Suppressor macrophage treated with lipopolysaccharide for 1 hour (primary cell): ENCODE measurements at regions not wholly inside any gene's neighbourhood (a gene's known extent, or its start where the extent isn't known, plus 50 kb on each side); places are given as distances from the start of the nearest gene placed in this dataset.

Source experiments
- DNase-seq, 3 donors: peaks; one replicate each; pipeline ENCODE4 v3.0.0-alpha.2; 2020 to 2022

DNA sequence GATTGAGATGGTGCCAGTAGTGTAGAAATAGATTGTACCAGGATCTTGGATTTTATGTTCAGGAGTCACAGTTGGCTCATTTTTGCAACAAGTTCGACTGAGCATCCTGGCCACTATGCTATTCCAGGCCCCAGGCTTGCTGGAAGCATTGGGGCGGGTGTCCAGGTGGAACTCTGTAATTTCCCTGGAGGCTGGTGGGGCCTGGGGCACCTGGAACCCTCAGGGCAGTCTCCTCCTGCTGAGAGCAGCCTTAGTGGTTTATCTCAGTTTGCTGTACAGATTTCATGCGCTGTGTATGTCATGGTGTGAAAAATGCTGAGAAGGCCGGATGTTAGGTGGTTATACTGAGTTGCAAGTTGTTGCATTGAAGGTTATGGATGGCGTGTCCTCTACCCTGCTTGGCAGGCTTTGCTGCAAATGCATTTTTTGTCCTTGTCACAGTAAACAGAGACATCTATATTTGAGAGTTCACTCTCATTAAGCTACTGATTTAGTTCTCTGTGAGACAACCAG lies 135.1 kb upstream of the MYLIP start:
- DNase-seq: no peak

DNA sequence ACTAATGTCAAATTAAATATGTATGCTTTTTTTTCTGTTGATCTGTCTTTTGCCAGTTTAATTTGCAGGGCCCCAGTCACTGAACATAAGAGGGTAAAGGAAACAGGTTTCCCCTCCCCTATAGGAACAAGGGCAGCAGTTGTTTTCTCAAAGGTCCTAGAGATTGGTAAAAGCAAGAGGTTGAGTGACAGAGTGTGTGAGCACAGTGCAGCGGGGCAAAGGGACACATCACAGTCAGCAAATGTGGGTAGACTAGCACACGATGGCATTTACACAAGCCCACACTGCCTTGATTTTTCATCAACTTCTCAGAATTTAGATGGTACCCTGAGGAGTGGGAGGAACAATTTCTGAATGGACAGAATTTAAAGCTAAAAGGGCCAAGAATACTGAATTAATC lies 138.7 kb upstream of the MYLIP start:
- DNase-seq: no peak

DNA sequence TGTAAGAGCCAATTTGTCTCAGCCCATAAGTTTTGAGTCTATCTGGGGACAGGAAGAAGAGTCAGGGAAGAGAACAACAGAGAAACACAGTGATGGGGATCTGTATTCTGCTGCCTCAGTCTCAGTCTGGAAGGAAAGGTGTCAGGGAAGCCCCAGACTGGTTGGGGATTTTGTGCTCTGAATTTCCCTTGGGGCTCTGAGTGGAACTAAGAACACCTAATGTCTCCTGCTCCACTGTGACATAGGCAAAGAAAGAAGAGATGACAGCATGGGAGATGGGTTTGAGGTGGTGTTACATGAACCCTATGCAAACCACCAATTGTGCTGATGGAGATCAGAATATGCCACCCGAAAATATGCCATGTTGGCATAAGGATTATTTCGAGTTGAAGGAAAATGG lies 139.5 kb upstream of the MYLIP start:
- peak in 1 of 3 donors; percentile 20 for DNase-seq

DNA sequence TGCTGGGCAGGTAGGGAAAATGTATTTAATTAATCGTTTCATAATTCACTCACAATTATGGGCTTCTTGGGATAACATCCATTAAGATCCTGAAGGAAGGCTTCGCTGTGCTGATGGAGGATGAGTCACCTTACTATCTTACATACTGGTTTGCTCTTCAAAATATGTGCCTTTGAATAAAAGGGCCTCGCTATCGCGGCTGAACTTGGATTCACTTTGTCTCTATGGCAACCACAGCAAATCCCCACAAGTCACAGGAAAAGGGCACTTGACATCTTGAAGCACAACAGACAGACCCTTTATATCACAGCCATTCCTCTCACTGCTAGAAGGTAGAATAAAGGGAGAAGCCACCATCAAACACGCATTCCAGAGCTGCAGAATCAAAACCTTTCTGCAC lies 141.3 kb upstream of the MYLIP start:
- DNase-seq: no peak

DNA sequence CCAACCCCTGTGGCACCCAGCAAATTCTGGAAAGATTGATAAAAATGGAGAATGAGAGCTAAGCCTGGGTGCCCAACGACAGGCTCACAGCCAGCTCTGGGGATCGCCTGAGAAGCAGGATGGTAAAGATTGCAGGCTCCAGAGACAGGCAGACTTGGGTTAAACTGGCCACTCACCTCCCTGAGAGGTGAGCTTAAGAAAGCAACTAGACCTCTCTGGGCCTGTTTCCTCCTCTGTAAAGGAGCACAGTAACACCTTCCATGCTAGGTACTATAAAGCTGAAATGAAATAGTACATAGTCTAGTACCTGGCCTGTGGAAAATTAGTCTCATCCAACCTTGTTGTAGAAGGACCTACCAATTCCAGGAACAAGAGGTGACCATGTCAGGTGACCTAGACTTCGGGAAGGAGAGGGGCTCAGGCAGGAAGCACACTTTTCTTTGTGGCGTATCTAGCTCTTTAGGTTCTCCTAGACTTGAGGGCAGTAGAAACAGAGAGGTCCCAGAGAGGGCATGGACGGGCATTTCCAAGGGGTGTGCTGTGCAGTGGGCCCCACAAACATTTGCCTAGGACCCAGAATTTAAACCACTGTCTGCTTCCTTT lies 142.8 kb upstream of the MYLIP start:
- DNase-seq: no peak

DNA sequence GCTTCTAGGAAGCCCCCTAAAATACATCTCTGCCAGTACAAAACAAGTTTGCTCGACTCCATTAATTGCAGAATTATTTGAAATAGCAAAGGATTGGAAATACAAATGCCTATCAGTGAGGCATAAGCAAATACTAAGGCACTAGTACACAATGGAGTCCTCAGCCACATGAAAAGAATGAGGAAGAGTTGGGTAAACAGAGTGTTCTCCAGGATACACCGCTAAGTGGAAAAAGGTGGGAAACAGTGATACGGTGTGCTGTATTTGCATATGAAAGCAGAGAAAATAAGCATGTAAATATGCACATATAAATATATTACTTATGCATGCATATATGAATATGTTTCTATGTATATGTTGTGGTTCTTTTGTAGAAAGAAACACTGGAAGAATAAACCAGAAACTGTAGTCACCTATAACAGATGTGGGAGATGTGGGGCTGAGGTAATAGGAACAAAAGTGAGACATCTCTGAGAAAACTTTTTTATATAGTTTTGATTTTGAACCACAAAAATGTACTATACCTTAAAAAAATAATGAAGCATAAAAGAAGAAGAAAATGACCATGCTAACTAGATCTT lies 143.4 kb upstream of the MYLIP start:
- DNase-seq: no peak

DNA sequence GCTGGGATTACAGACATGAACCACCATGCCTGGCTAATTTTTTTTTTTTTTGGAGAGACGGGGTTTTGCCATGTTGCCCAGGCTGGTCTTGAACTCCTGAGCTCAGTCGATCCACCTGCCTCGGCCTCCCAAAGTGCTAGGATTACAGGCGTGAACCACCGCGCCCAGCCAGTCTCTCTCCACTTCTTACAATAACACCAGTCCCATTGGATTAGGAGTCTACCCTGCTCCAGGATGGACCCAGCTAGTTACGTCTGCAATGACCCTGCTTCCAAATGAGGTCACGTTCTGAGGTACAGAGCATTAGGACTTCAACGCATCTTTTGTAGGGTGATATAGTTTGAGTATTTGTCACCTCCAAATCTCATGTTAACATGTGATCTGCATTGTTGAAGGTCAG lies 146.9 kb upstream of the MYLIP start:
- no peak for DNase-seq

DNA sequence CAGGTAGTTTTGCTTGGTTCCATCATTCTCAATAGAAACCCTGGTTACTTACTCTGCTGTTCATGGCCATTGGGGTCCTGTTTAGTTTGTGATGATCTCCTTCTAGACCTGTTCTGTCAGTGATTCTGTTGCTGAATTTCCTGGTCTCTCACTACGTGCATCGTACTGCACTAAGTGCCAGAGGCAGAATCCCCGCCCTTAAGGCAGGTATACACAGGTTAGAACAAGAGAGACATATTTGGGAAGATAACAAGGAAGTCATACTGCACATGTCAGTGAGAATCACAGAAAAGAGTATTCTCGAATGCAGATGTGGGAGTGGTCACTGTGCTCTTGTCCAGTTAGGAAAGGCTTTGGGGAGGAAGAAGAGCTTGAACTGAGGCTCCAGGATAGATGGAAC lies 148.1 kb upstream of the MYLIP start:
- DNase-seq: no peak

DNA sequence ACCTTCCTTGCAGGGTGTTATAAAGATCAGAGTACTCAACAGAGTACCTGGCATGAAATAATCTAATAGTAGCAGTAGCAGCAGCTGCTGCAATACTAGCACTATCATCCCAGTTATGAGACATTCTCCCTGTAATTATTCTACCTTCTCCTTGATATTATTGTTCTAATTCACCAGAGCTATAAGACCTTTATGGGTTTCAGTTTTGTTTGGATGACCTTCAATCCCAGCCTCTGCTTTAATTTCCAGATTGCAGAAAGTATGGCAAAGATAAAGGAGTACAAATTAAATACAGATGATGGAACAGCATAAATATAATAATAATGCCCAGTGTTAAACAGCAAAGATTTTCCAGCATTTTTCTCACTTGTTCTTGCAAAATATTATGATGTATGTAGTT lies 150.5 kb upstream of the MYLIP start:
- no peak for DNase-seq

DNA sequence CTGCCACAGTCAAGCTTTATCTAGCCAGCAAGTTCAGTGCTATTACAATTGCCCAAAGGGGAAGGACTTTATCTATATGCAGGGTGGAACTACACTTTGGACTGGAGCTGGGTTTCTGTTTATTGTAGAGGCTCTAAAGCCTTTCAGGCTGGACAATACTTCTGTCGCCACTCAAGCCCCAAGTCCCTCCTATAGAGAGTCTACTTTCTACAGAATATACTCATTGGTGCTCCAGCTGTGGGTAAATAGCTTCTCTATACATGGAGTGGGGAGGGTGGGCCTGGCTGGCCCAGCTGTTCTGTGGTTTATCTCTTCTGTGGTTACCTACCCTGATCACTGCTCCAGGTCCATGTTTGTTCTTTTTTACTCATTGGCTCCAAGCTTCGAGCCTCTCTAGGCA lies 151.8 kb upstream of the MYLIP start:
- no peak for DNase-seq

DNA sequence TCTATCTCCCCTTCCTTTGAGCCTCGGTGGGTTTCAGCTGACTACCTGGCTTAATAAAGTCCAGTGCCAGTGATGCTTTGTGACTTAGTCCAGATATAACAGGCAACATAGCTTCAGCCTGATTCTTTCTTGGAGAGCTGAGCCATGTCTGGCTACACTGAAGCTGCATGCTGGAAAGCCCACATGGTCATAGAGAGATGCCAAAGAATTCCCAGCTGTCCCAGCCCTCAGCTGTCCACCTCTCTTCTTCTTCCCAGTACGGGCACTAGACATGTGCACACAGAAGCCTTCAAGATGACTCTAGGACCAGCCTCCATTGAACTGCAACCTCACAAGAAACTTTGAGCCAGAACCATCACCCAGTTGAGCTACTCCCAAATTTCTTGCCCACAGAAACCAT lies 154.1 kb upstream of the MYLIP start:
- DNase-seq: no peak

DNA sequence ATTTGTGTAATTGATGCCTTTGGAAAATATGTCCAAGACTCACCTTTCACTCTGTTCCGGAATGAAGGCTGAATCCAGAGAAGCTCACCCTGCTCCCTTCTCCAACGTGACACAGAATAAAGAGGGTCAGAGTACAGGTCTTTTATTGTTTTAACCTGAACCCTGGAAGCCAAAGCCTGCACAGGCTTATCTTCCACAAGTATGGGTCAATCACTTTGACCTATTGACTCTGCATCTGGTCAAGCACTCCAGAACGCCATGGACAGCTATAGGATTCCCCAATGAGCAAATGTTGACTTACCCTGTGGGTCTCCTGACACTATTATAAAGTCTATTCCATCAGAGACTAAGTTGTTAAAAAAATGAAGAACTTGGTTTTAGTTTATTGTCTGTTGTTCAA lies 158.4 kb upstream of the MYLIP start:
- DNase-seq: no peak

DNA sequence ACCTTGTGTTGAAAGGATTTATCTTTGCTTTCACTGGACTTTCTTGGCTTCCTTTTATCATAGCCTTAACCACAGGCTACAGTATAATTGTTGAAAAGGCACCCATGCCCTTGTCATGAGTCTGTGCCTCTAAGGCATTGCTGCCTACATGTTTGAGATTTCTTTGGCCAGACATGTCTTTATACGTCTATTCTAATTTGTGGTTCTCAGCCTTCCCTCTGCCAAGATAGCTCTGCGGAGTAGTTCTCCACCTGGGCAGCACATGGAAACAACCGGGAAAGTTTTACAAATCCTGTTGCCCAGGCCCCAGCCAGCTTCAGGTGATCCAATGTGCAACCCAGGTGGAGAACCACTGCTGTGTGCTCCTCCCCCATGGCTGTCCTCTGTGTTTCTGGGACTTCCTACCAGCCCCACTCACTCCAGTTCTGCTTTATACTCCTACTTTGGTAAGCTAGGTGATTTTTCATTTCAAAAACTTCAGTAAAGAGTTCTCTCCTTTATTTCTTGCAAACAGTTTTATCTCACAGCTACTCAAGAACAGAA lies 159.6 kb upstream of the MYLIP start:
- no peak for DNase-seq

DNA sequence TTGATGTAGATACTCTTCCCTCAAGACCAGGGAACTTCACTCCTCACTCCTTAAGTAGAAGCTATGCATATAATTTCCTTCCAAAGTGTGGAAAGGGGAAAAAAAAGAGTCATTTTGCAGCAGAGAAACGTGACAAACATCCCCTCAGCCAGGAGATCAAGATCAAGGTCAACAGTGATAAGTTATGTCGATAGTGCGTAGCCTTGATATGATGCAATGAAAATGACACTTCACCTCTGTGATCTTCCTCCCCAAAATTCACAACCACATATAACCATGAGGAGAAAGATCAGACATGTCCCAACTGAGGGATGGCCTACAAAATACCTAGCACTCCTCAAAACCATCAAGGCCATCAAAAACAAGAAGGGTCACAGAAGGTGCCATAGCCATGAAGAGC lies 160.4 kb upstream of the MYLIP start:
- no peak for DNase-seq

DNA sequence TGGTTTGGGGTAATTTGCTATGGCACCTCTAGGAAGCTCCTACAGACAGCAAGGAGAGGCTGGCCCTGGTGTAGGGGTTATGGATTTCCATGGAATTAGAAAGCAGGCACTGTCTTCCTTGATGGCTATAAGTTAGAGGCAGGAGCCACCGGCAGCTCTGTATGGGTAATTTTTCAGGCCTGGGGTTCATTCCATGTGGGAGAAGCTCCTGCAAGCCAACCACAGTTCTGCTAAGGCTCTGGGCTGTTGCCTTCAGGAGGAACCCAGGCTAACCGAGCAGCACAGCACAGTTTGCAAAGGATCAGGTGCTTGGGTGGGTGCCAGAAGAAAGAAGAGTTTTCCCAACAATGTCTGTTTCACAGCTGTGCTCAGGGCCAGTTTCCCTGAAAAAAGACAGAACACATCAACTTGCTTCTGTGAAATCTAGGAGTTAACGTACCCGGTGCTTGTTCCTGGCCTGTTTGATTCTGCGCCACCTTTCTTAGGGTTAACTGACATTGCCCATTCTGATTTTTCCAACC lies 162.8 kb upstream of the MYLIP start:
- no peak for DNase-seq

DNA sequence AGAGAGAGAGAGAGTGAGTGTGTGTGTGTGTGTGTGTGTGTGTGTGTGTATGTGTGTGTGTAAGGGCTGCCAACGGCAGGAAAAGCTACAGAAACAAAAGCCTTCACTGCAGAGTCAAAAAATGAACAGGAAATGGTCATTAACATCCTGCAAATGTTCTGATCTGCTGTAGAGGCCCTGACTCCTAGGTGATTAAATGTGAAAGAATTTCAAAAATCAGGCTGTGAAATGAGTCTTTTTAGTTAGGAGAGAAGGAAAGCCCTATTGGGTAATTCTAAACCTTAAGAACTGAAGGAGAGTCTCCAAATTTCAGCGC lies 166.5 kb upstream of the MYLIP start:
- no peak for DNase-seq

DNA sequence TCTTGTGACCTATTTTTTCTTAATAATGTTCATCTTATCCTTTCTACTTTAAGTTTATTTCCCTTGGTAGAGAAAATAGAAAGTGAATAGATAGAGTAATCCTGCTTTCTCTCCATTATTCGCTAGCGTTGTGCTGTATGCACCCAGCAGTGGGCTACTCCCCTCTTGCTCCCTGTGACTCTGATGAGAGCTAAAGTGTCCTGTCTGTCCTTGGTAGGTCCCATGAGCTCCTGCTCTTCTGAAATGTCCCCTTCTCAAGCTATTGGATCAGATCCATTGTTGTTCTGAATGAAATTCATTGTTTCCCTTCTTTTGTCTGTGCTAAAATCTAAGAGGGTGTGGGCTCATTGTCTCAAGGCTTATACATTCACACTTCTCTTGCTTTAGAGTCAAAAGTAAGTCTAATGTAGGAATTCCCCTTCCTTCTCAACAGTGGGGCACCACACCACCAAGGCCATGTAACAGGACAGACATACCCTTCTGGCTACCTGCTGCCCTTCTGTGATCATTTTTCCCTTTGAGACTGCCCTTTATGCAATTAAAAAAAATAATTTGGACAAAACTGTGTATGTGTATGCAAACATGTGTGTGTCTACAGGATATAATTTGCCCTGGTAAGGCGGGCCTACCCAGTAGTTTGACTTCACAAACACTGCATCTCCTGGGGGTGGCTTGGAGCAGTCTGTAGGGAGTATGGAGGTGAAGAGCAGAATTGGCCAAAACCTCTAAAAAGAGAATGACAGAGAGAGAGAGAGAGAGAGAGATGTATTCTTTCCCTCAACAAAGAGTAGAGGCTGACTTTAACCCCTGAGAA lies 167.0 kb upstream of the MYLIP start:
- DNase-seq: peak; percentile 44 to 55 (median 47)

DNA sequence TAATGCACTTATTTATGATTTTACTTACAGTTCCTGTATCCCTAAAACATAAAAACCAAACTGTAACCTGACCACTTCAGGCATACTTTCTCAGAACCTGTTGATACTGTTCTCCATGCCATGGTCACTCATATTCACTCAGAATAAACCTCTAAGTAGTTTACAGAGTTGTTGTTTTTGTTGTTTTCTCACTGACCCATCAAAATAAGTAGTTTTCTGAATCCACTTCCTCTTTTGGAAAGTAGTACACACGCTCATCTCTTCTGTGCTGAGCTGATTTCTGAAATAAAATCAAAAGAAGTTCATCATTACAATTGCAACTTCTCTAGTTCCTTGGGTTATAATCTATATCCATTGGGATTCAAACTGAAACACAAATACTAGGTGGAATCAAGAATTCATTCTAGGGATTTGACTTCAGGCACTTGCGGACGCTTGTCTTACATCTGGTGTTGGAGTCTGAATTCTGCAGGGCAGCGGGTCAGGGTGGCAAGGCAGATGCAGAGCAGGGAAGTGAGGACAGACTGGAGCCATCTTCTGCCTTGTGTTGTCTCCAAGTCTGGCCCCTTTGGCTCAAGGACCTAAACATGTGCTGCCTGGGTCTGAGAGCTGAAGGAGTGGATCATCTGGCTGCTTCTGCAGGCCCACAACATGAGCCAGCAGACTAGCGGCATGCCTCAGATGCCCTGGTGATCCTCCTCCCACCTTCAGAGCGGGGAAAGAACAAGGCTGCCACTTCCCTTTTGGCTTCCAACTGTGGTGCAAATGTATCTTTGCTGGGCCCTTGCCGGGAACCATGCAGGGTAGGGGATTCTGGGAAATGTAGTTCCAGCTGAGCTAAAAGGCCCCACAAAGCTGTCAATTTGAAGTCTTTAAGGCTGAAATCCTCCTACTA lies 167.9 kb upstream of the MYLIP start:
- peak; percentile 80 to 83 (median 82) for DNase-seq

DNA sequence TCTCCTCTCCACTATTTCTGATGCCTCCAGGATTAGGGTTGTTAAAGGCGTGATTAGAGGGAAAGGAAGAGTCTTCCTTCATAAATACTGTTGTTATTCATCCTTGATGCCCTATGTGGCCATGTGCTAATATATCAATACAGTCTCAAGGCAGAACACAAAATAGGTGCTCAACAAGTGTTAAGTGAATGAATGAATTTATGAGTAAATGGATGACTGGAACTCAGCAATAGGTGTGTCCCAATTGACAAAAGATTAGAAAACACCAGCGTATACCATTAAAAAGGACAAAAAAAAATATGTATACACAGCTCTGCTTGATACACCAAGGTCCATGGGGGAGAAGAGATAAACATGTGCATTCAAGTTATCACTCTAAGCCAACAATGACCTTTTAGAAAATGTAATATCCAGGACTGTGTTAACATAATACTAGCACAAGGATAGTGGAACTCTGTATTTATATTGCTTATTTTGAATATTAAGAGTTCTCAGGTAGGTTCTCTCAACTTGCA lies 171.2 kb upstream of the MYLIP start:
- no peak for DNase-seq

DNA sequence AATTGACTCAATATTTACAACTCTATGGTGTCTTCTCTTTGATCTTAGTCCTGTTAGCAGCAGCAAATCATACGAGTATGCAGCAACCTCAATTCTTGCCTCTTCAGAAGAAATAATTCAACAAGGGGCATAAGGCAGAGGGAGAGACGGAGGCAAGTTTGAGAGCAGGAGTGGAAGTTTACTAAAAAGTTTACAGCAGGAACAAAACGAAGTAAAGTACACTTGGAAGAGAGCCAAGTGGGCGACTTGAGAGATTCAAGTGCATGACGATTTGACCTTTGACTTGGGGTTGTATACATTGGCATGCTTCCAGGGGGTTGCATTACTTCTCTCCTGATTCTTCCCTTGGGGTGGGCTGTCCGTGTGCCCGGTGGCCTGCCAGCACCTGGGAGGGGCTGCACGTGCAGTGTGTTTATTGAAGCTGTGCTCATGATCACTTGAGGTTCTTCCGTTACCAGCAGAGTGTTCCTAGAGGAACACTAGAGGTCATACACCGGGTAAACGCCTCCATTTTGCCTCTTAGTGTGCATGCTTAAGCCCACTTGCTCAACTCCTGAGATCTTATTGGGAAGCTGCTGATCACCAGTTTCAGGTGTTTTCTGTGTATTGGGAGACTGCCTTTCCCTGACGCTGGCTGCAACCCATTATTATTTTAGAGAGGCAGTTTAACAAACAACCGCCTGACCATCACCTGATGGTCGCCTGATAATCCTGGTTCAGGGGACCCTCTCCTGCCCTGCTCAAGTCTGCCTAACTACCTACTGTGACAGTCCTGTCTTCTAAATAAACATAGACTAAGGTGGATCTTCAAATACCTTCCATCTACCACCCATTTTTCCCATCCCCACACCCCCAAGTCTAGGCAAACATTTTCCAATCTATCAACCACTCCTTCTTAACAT lies 172.4 kb upstream of the MYLIP start:
- peak in 1 of 3 donors; percentile 14 for DNase-seq

DNA sequence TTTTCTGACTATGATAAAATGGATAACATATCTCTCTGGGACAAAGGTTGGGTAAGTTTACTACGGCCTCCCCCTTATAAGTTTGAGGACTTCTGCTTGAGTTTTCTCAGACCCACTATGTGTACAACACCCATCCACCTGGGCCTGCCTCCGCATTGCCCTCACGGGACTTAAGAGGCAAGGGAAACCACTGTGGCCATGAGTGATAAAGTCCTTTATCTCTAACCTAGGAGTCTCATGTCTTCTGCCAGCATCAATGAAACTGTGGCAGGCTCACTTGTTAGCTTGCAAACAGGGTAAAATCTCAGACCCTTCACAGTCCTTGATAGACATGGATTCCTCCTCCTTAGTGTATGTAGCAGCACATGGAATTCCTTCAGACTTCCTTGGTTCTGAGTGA lies 173.4 kb upstream of the MYLIP start:
- no peak for DNase-seq
